22Rv1 (cell line): ENCODE measurements at regions not wholly inside any gene's neighbourhood (a gene's known extent, or its start where the extent isn't known, plus 50 kb on each side); places are given as distances from the start of the nearest gene placed in this dataset.

Experiments
- ZFX ChIP-seq: fragments of 450-650 bp; IDR thresholded peaks from 2 replicates; pipeline ENCODE4 v1.6.1; 2017; ENCODE audit warnings: antibody characterized with exemption, borderline replicate concordance
- TF ChIP-seq, protein P1 (sequence below): fragments of 450-650 bp; IDR thresholded peaks from 2 replicates; pipeline ENCODE4 v1.5.1; 2017; ENCODE audit warnings: mild to moderate bottlenecking

DNA sequence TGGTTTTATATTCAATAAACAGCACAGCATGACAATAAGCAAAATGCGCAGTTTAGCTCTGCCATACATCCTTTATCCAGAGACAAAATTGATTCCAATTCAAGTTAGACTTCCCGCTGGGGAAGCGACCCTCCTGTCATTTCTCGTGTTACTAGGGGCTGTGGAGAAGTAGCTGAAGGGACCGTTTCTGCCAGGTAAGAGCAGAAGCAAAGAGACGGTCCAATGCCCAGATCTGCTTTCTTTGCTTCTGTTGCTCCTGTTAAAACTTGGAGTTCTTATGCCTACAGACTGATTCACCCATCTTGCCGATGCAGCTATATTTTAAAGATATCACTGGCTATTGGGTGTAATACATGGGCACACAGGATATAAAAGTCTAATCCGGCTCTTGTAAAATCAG is 156.8 kb upstream of the AVPR1A start:
- TF ChIP-seq, protein P1, sequence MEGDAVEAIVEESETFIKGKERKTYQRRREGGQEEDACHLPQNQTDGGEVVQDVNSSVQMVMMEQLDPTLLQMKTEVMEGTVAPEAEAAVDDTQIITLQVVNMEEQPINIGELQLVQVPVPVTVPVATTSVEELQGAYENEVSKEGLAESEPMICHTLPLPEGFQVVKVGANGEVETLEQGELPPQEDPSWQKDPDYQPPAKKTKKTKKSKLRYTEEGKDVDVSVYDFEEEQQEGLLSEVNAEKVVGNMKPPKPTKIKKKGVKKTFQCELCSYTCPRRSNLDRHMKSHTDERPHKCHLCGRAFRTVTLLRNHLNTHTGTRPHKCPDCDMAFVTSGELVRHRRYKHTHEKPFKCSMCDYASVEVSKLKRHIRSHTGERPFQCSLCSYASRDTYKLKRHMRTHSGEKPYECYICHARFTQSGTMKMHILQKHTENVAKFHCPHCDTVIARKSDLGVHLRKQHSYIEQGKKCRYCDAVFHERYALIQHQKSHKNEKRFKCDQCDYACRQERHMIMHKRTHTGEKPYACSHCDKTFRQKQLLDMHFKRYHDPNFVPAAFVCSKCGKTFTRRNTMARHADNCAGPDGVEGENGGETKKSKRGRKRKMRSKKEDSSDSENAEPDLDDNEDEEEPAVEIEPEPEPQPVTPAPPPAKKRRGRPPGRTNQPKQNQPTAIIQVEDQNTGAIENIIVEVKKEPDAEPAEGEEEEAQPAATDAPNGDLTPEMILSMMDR = no peak
- TF ChIP-seq ZFX = no peak
